ENCODE measurements at regions not wholly inside any gene's neighbourhood (a gene's known extent, or its start where the extent isn't known, plus 50 kb on each side); places are given as distances from the start of the nearest gene placed in this dataset.

DNA sequence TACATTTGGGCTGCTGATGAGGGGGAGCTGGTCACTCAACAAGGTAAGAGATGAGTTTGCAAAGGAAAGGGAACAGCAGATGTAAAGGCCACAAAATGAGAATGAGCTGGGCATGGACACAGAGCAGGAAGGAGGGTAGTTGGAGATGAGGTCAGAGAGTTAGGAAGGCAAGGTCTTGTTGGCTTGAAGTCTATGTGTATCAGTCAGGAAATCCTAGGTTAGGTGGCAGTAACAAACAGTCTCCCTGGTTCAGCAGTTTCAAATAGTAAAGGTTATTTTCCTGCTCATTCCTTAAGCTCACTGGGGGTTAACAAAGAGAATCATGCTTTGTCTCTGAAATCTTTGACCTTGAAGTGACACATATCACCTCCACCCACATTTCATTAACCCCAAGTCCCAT, 58.3 kb upstream of the ARL4C start:
- TF ChIP-seq CTCF (conservative IDR thresholded peaks at IDR 0.05 in 1 of 2, IDR thresholded peaks at IDR 0.05 in 1 of 2; ENCODE audit: low read depth in 1 of 2, low read length in 2 of 2), result no peak
- TF ChIP-seq EZH2 (IDR thresholded peaks at IDR 0.05; ENCODE audit: low read length, missing control alignments), result no peak
